ENCODE measurements at regions not wholly inside any gene's neighbourhood (a gene's known extent, or its start where the extent isn't known, plus 50 kb on each side); places are given as distances from the start of the nearest gene placed in this dataset.
"Not testable (repeated sequence)": the region's sequence is repeated elsewhere in the genome, so short reads cannot be mapped to it uniquely, and the experiment has no call there.

DNA sequence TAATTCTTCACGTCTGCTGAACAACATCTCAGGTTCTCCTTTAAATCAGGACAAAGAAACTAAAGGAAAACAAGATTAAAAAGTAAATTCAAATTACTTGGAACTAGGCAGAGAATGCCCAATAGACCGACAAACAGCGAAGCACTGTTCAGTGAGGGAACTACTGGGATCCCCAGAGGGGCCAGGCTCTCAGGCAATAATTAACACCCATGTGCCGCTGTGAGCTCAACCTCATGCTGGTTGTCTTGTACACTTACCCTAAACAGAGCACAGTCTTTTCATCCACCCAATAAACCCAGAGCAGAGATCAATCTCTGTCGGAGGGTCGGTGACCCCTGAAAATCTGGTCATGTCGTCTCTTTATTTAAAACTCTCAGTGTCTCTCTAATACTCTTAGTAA, 229.9 kb upstream of the CRIM1 start:
- H3K9me2 ChIP-seq (replicated peaks; ENCODE audit: control insufficient read depth, low read length), result no peaks in the 10 kb centered on the region
- no peak overlapping the region for H3K4me2 ChIP-seq (ENCODE audit: low read length)
- no peaks in the 10 kb centered on the region for H3K27me3 ChIP-seq (ENCODE audit: control insufficient read depth, low read length)
- no peaks in the 10 kb centered on the region for H4K20me1 ChIP-seq (ENCODE audit: control insufficient read depth, insufficient read depth, low read depth, low read length)
- no peaks in the 10 kb centered on the region for H3F3A ChIP-seq (ENCODE audit: control insufficient read depth, insufficient read depth)
- H3K27ac ChIP-seq (ENCODE audit: low read depth, low read length), result no peak overlapping the region
- TF ChIP-seq EZH2phosphoT487 (IDR thresholded peaks at IDR 0.05; ENCODE audit: borderline replicate concordance, low read length), result no peak
- TF ChIP-seq, protein P1, sequence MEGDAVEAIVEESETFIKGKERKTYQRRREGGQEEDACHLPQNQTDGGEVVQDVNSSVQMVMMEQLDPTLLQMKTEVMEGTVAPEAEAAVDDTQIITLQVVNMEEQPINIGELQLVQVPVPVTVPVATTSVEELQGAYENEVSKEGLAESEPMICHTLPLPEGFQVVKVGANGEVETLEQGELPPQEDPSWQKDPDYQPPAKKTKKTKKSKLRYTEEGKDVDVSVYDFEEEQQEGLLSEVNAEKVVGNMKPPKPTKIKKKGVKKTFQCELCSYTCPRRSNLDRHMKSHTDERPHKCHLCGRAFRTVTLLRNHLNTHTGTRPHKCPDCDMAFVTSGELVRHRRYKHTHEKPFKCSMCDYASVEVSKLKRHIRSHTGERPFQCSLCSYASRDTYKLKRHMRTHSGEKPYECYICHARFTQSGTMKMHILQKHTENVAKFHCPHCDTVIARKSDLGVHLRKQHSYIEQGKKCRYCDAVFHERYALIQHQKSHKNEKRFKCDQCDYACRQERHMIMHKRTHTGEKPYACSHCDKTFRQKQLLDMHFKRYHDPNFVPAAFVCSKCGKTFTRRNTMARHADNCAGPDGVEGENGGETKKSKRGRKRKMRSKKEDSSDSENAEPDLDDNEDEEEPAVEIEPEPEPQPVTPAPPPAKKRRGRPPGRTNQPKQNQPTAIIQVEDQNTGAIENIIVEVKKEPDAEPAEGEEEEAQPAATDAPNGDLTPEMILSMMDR (IDR thresholded peaks at IDR 0.05; ENCODE audit: low read depth, low read length, poor library complexity, severe bottlenecking), result no peak
- H3K36me3 ChIP-seq (ENCODE audit: control insufficient read depth, low read length), result no peaks in the 10 kb centered on the region
- no peaks in the 10 kb centered on the region for H3K79me2 ChIP-seq (ENCODE audit: control insufficient read depth, low read length)
- no peaks in the 10 kb centered on the region for H3K9me3 ChIP-seq (ENCODE audit: control insufficient read depth, insufficient read depth, low read length)
- no peak overlapping the region for H3K4me3 ChIP-seq (ENCODE audit: low read length)
- no peaks in the 10 kb centered on the region for H3K4me1 ChIP-seq (ENCODE audit: control insufficient read depth, low read length)

GRCh38 chr2:36123995-36124394, 231.6 kb upstream of the CRIM1 start:
- H3K36me3 ChIP-seq (ENCODE audit: control insufficient read depth, low read length), result no peaks in the 10 kb centered on the region

DNA sequence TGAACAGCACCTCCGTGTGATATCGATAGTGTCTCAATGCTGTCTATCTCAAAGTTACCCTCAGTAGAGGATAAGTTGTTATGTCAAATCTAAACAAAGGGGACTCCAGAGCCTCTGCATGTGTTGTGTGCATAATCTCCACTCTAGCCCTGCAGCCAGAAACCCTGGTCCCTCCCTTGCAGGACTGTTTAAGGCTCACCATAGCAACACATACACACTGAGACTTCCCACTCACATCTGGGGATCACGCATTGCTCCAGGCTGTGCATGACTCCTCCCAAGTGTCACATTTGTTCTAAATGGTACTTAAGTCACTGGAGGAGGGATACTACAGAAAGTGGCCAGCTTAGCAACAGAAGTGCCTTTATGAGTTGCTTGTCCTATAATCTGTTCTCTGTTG, 258.6 kb upstream of the CRIM1 start:
- Histone ChIP-seq H4K20me1 (ENCODE audit: control insufficient read depth, insufficient read depth, low read depth, low read length) (no peaks in the 10 kb centered on the region), H3K27ac (ENCODE audit: low read depth, low read length) (no peak overlapping the region), H3K27me3 (ENCODE audit: control insufficient read depth, low read length) (no peaks in the 10 kb centered on the region), H3K4me2 (ENCODE audit: low read length) (no peak overlapping the region), H3K9me2 (replicated peaks; ENCODE audit: control insufficient read depth, low read length) (no peaks in the 10 kb centered on the region), H3K4me3 (ENCODE audit: low read length) (no peak overlapping the region), H3K79me2 (ENCODE audit: control insufficient read depth, low read length) (no peaks in the 10 kb centered on the region), H3F3A (ENCODE audit: control insufficient read depth, insufficient read depth) (no peaks in the 10 kb centered on the region), H3K9me3 (ENCODE audit: control insufficient read depth, insufficient read depth, low read length) (no peaks in the 10 kb centered on the region), H3K36me3 (ENCODE audit: control insufficient read depth, low read length) (no peaks in the 10 kb centered on the region), H3K4me1 (ENCODE audit: control insufficient read depth, low read length) (no peaks in the 10 kb centered on the region)
- TF ChIP-seq, protein P1 (IDR thresholded peaks at IDR 0.05; ENCODE audit: low read depth, low read length, poor library complexity, severe bottlenecking), result no peak
- no peak for TF ChIP-seq EZH2phosphoT487 (IDR thresholded peaks at IDR 0.05; ENCODE audit: borderline replicate concordance, low read length)

More at GRCh38 chr2:36123995-36124394, 231.6 kb upstream of the CRIM1 start:
- no peak overlapping the region for H3K4me3 ChIP-seq (ENCODE audit: low read length)
- no peaks in the 10 kb centered on the region for H4K20me1 ChIP-seq (ENCODE audit: control insufficient read depth, insufficient read depth, low read depth, low read length)
- no peaks in the 10 kb centered on the region for H3F3A ChIP-seq (ENCODE audit: control insufficient read depth, insufficient read depth)
- H3K4me2 ChIP-seq (ENCODE audit: low read length), result no peak overlapping the region
- TF ChIP-seq, protein P1 (IDR thresholded peaks at IDR 0.05; ENCODE audit: low read depth, low read length, poor library complexity, severe bottlenecking), result no peak
- TF ChIP-seq EZH2phosphoT487 (IDR thresholded peaks at IDR 0.05; ENCODE audit: borderline replicate concordance, low read length), result no peak
- no peak overlapping the region for H3K27ac ChIP-seq (ENCODE audit: low read depth, low read length)
- no peaks in the 10 kb centered on the region for H3K9me2 ChIP-seq (replicated peaks; ENCODE audit: control insufficient read depth, low read length)
- H3K27me3 ChIP-seq (ENCODE audit: control insufficient read depth, low read length), result no peaks in the 10 kb centered on the region
- H3K4me1 ChIP-seq (ENCODE audit: control insufficient read depth, low read length), result no peaks in the 10 kb centered on the region
- no peaks in the 10 kb centered on the region for H3K9me3 ChIP-seq (ENCODE audit: control insufficient read depth, insufficient read depth, low read length)
- H3K79me2 ChIP-seq (ENCODE audit: control insufficient read depth, low read length), result no peaks in the 10 kb centered on the region

GRCh38 chr2:36091844-36092741, 263.5 kb upstream of the CRIM1 start:
- not testable (repeated sequence) for H3K9me2 ChIP-seq (replicated peaks; ENCODE audit: control insufficient read depth, low read length); H3K4me1 ChIP-seq (ENCODE audit: control insufficient read depth, low read length); H3K79me2 ChIP-seq (ENCODE audit: control insufficient read depth, low read length); H3K4me2 ChIP-seq (ENCODE audit: low read length); H3K27me3 ChIP-seq (ENCODE audit: control insufficient read depth, low read length); H3K27ac ChIP-seq (ENCODE audit: low read depth, low read length); H3F3A ChIP-seq (ENCODE audit: control insufficient read depth, insufficient read depth); H3K36me3 ChIP-seq (ENCODE audit: control insufficient read depth, low read length); H4K20me1 ChIP-seq (ENCODE audit: control insufficient read depth, insufficient read depth, low read depth, low read length); H3K4me3 ChIP-seq (ENCODE audit: low read length); H3K9me3 ChIP-seq (ENCODE audit: control insufficient read depth, insufficient read depth, low read length)
